ENCODE measurements at regions not wholly inside any gene's neighbourhood (a gene's known extent, or its start where the extent isn't known, plus 50 kb on each side); places are given as distances from the start of the nearest gene placed in this dataset.

GRCh38 chr2:207312006-207312356 lies 146.2 kb upstream of the KLF7 start:
- H3K36me3 ChIP-seq = no peaks in the 10 kb centered on the region
- no peak overlapping the region for H3K4me3 ChIP-seq
- peaks cover 1% of the 10 kb centered on the region for H3K4me1 ChIP-seq (ENCODE audit: insufficient read depth)
- DNase-seq = no peak
- no peak overlapping the region for H3K27ac ChIP-seq
- no peak for TF ChIP-seq EP300 (IDR thresholded peaks at IDR 0.05)
- no peaks in the 10 kb centered on the region for H3K27me3 ChIP-seq
- intact Hi-C loops (cut with DNase I) = no loop called here
- H3K9me3 ChIP-seq = no peaks in the 10 kb centered on the region

- WGBS, 3 donors = 63 to 83% (median 66%) methylated on average over 2 of the region's 2 CpGs
- H3K27me3 ChIP-seq = no peaks in the 10 kb centered on the region
- intact Hi-C loops (cut with DNase I) = no loop called here
These were observed 148.2 kb upstream of the KLF7 start for GRCh38 chr2:207313947-207314346.

DNA sequence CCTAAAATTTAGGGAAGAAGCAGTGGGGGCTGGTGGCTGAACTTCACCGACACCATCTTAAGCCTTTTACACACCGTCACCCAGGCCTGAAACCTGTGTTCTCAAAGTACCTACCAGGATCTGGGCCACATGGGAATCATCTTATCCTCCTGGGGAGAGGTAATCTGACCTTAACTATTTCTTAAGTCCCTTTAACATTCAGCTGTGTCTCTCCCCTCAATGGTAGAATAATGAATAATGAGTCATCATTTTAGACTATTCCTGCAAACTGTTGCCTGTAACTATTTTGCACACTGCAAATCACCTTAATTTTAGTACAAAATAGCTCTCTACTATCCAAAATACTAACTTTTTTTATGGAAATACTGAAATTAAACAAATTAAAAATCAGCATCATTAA lies 149.4 kb upstream of the KLF7 start:
- 91 to 100% (median 98%) methylated on average over 2 of the region's 2 CpGs for WGBS, 3 donors
- H3K4me1 ChIP-seq (ENCODE audit: insufficient read depth) = peaks cover 1% of the 10 kb centered on the region
- H3K27ac ChIP-seq = no peak overlapping the region
- no peaks in the 10 kb centered on the region for H3K36me3 ChIP-seq
- no peaks in the 10 kb centered on the region for H3K9me3 ChIP-seq
- TF ChIP-seq POLR2A (IDR thresholded peaks at IDR 0.05) (no peak), EP300 (IDR thresholded peaks at IDR 0.05) (no peak)
- TF ChIP-seq, protein P1, sequence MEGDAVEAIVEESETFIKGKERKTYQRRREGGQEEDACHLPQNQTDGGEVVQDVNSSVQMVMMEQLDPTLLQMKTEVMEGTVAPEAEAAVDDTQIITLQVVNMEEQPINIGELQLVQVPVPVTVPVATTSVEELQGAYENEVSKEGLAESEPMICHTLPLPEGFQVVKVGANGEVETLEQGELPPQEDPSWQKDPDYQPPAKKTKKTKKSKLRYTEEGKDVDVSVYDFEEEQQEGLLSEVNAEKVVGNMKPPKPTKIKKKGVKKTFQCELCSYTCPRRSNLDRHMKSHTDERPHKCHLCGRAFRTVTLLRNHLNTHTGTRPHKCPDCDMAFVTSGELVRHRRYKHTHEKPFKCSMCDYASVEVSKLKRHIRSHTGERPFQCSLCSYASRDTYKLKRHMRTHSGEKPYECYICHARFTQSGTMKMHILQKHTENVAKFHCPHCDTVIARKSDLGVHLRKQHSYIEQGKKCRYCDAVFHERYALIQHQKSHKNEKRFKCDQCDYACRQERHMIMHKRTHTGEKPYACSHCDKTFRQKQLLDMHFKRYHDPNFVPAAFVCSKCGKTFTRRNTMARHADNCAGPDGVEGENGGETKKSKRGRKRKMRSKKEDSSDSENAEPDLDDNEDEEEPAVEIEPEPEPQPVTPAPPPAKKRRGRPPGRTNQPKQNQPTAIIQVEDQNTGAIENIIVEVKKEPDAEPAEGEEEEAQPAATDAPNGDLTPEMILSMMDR (IDR thresholded peaks at IDR 0.05) = no peak
- H3K27me3 ChIP-seq = no peaks in the 10 kb centered on the region
- intact Hi-C loops (cut with DNase I) = no loop called here
- no peak for DNase-seq
- H3K4me3 ChIP-seq = no peak overlapping the region

More at GRCh38 chr2:207313947-207314346, 148.2 kb upstream of the KLF7 start:
- no peak for TF ChIP-seq POLR2A (IDR thresholded peaks at IDR 0.05)
- no peak overlapping the region for H3K4me3 ChIP-seq
- no peaks in the 10 kb centered on the region for H3K36me3 ChIP-seq
- H3K9me3 ChIP-seq = no peaks in the 10 kb centered on the region
- no peak overlapping the region for H3K27ac ChIP-seq
- H3K4me1 ChIP-seq (ENCODE audit: insufficient read depth) = peaks cover 1% of the 10 kb centered on the region
- DNase-seq = no peak

- Histone ChIP-seq H3K36me3 (no peaks in the 10 kb centered on the region), H3K27ac (no peak overlapping the region), H3K27me3 (no peaks in the 10 kb centered on the region), H3K4me1 (ENCODE audit: insufficient read depth) (no peaks in the 10 kb centered on the region), H3K9me3 (no peaks in the 10 kb centered on the region), H3K4me3 (no peak overlapping the region)
- TF ChIP-seq EP300 (IDR thresholded peaks at IDR 0.05) (no peak), POLR2A (IDR thresholded peaks at IDR 0.05) (no peak)
- TF ChIP-seq, protein P1 (IDR thresholded peaks at IDR 0.05) = no peak
- 78 to 85% (median 82%) methylated on average over 2 of the region's 2 CpGs for WGBS, 3 donors
- no peak for DNase-seq
- intact Hi-C loops (cut with DNase I) = no loop called here
These were observed 150.7 kb upstream of the KLF7 start for GRCh38 chr2:207316484-207316883.

DNA sequence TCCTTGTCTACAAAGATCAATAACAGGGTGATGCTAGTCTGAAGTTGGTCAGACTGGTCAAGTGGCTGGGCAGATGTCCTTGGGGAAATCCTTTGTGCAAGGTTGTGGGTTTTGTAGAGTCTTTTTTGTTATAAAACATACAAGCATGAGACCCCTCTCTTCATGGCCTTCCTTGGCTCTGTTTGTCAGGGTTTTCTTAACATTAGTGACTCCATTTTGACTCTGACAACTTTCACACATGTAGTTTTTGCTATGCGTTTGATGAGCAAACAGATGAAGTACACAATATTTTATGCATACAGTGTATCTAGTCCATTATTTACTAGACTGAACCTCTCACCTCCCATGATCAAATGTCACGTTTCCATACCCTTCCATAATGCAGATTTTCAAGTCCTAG lies 151.2 kb upstream of the KLF7 start:
- WGBS, 3 donors = 68 to 85% (median 82%) methylated on average over 2 of the region's 2 CpGs
- Histone ChIP-seq H3K27me3 (no peaks in the 10 kb centered on the region), H3K4me1 (ENCODE audit: insufficient read depth) (no peaks in the 10 kb centered on the region), H3K4me3 (no peak overlapping the region), H3K9me3 (no peaks in the 10 kb centered on the region), H3K36me3 (no peaks in the 10 kb centered on the region), H3K27ac (no peak overlapping the region)
- intact Hi-C loops (cut with DNase I) = no loop called here
- DNase-seq = no peak
- TF ChIP-seq EP300 (IDR thresholded peaks at IDR 0.05) (no peak), POLR2A (IDR thresholded peaks at IDR 0.05) (no peak)
- TF ChIP-seq, protein P1 (IDR thresholded peaks at IDR 0.05) = no peak

All from ovary (tissue), 7 donors.